IMR-90 (cell line): ENCODE measurements at regions not wholly inside any gene's neighbourhood (a gene's known extent, or its start where the extent isn't known, plus 50 kb on each side); places are given as distances from the start of the nearest gene placed in this dataset.

Experiments
- ATAC-seq: fragments of 200-7000 bp; cut with Tn5 transposase; 2 replicates; pipeline ENCODE4 v1.9.1; 2020; ENCODE audit warnings: low read depth, mild to moderate bottlenecking, moderate library complexity
- BruUV-seq: library from RNA; stranded (reverse); fragments of 400-500 nt; replicated peaks from 2 replicates; lab custom pipeline; 2021; lab: Mats Ljungman, UMichigan
- CTCF ChIA-PET: fragments of 300-600 bp; formaldehyde crosslinking; extraction: SDS; loops from one replicate; lab custom pipeline; 2021; ENCODE audit warnings: antibody characterized with exemption; lab: Yijun Ruan, JAX
- POLR2A ChIA-PET: fragments of 300-600 bp; sonication (Branson Sonifier 250); formaldehyde crosslinking; loops from one replicate; lab custom pipeline; 2022; ENCODE audit warnings: antibody characterized with exemption; ENCODE audit not compliant: unreplicated experiment; lab: Charles Lee
- DNase-seq: peaks from one replicate; pipeline ENCODE4 v3.0.0; 2013
- H2AFZ ChIP-seq: replicated peaks from 2 replicates; pipeline ENCODE3; 2013; ENCODE audit warnings: low read length, mild to moderate bottlenecking; ENCODE audit not compliant: poor library complexity
- H2AK5ac ChIP-seq: 2 replicates; pipeline ENCODE4 v1.6.1; 2013; ENCODE audit warnings: low read depth, low read length, inconsistent platforms
- H2AK9ac ChIP-seq: replicated peaks from 2 replicates; pipeline ENCODE3; 2013; ENCODE audit warnings: mild to moderate bottlenecking, low read depth, low read length, moderate library complexity; ENCODE audit not compliant: poor library complexity
- H2BK120ac ChIP-seq: 2 replicates; pipeline ENCODE4 v1.6.1; 2013; ENCODE audit warnings: low read depth, low read length, inconsistent platforms
- H2BK15ac ChIP-seq: 3 replicates; pipeline ENCODE4 v1.6.1; 2013; ENCODE audit warnings: low read depth, low read length, inconsistent platforms
- H2BK20ac ChIP-seq: 2 replicates; pipeline ENCODE4 v1.6.1; 2013; ENCODE audit warnings: low read depth, mild to moderate bottlenecking, inconsistent platforms, low read length, moderate library complexity
- H2BK5ac ChIP-seq: 2 replicates; pipeline ENCODE4 v1.6.1; 2013; ENCODE audit warnings: mild to moderate bottlenecking, low read depth, low read length, inconsistent platforms; ENCODE audit not compliant: poor library complexity, severe bottlenecking
- H3K14ac ChIP-seq: replicated peaks from 2 replicates; pipeline ENCODE4 v1.6.1; 2013; ENCODE audit warnings: low read depth, low read length, inconsistent platforms
- H3K18ac ChIP-seq: 2 replicates; pipeline ENCODE4 v1.6.1; 2013; ENCODE audit warnings: low read depth, low read length, control low read depth
- H3K23ac ChIP-seq: 2 replicates; pipeline ENCODE4 v1.6.1; 2013; ENCODE audit warnings: low read depth, low read length, inconsistent platforms
- H3K27ac ChIP-seq: 2 replicates; pipeline ENCODE4 v1.5.1; 2013; ENCODE audit warnings: mild to moderate bottlenecking, control low read depth, low read length; ENCODE audit not compliant: insufficient read depth
- H3K27me3 ChIP-seq: 2 replicates; pipeline ENCODE4 v1.6.1; 2013; ENCODE audit warnings: low read length; ENCODE audit not compliant: control insufficient read depth, insufficient read depth
- H3K36me3 ChIP-seq: 2 replicates; pipeline ENCODE4 v1.6.1; 2013; ENCODE audit warnings: low read length, mixed read lengths; ENCODE audit not compliant: control insufficient read depth, insufficient read depth
- H3K4ac ChIP-seq: 2 replicates; pipeline ENCODE4 v1.6.1; 2013; ENCODE audit warnings: low read depth, low read length, inconsistent platforms
- H3K4me1 ChIP-seq: 2 replicates; pipeline ENCODE4 v1.6.1; 2013; ENCODE audit warnings: low read length, mixed read lengths; ENCODE audit not compliant: control insufficient read depth, insufficient read depth
- H3K4me2 ChIP-seq: 2 replicates; pipeline ENCODE4 v1.6.1; 2013; ENCODE audit warnings: low read depth, mild to moderate bottlenecking, control low read depth, low read length, moderate library complexity
- H3K4me3 ChIP-seq: 2 replicates; pipeline ENCODE4 v1.5.1; 2013; ENCODE audit warnings: low read depth, mild to moderate bottlenecking, control low read depth, low read length, moderate library complexity; ENCODE audit not compliant: insufficient read depth
- H3K56ac ChIP-seq: 2 replicates; pipeline ENCODE4 v1.6.1; 2013; ENCODE audit warnings: low read length, inconsistent platforms; ENCODE audit not compliant: insufficient read depth; ENCODE audit errors: extremely low read depth
- H3K79me1 ChIP-seq, 2 experiments: 2 replicates each; pipeline ENCODE4 v1.6.1; 2013; ENCODE audit warnings: low read length in 2 of 2, inconsistent platforms in 1 of 2, low read depth in 1 of 2
- H3K9ac ChIP-seq: 2 replicates; pipeline ENCODE4 v1.6.1; 2013; ENCODE audit warnings: low read depth, low read length, control low read depth
- H3K9me1 ChIP-seq: 2 replicates; pipeline ENCODE4 v1.6.1; 2013; ENCODE audit warnings: low read length, inconsistent platforms; ENCODE audit not compliant: insufficient read depth
- H3K9me3 ChIP-seq: 2 replicates; pipeline ENCODE4 v1.6.1; 2013; ENCODE audit warnings: low read length; ENCODE audit not compliant: control insufficient read depth, insufficient read depth
- H4K20me1 ChIP-seq: 2 replicates; pipeline ENCODE4 v1.6.1; 2013; ENCODE audit warnings: low read length, inconsistent platforms; ENCODE audit not compliant: insufficient read depth
- H4K5ac ChIP-seq: 2 replicates; pipeline ENCODE4 v1.6.1; 2013; ENCODE audit warnings: mild to moderate bottlenecking, low read depth, low read length, control low read depth
- H4K8ac ChIP-seq, 2 experiments: 2 replicates each; pipeline ENCODE4 v1.6.1; 2013; ENCODE audit warnings: low read depth in 2 of 2, low read length in 2 of 2, control low read depth in 1 of 2, inconsistent platforms in 1 of 2
- H4K91ac ChIP-seq: 2 replicates; pipeline ENCODE4 v1.6.1; 2013; ENCODE audit warnings: low read depth, low read length, inconsistent platforms; ENCODE audit not compliant: insufficient read depth
- BHLHE40 ChIP-seq: fragments of 150-350 bp; IDR thresholded peaks from 2 replicates; pipeline ENCODE4 v1.6.1; 2016; ENCODE audit warnings: mild to moderate bottlenecking, low read depth, low read length
- CEBPB ChIP-seq: IDR thresholded peaks from 2 replicates; pipeline ENCODE4 v1.6.1; 2012; ENCODE audit warnings: low read depth, low read length, improper control_type of control experiment
- CHD1 ChIP-seq: IDR thresholded peaks from 2 replicates; pipeline ENCODE4 v1.6.1; 2012; ENCODE audit warnings: low read depth, low read length, improper control_type of control experiment
- ELK1 ChIP-seq: fragments of 150-350 bp; IDR thresholded peaks from 2 replicates; pipeline ENCODE4 v1.6.1; 2016; ENCODE audit warnings: low read depth, mild to moderate bottlenecking, low read length, moderate library complexity, borderline replicate concordance
- FOS ChIP-seq: fragments of 150-350 bp; IDR thresholded peaks from 2 replicates; pipeline ENCODE4 v1.6.1; 2016; ENCODE audit warnings: low read depth, low read length
- MXI1 ChIP-seq: IDR thresholded peaks from 2 replicates; pipeline ENCODE4 v1.6.1; 2012; ENCODE audit warnings: low read depth, mild to moderate bottlenecking, low read length, moderate library complexity, borderline replicate concordance
- NFE2L2 ChIP-seq: fragments of 150-350 bp; IDR thresholded peaks from 2 replicates; pipeline ENCODE4 v1.6.1; 2016; ENCODE audit warnings: low read depth, mild to moderate bottlenecking, low read length
- POLR2A ChIP-seq: IDR thresholded peaks from 2 replicates; pipeline ENCODE4 v1.6.1; 2012; ENCODE audit warnings: mild to moderate bottlenecking, low read depth, low read length
- RAD21 ChIP-seq: IDR thresholded peaks from 2 replicates; pipeline ENCODE4 v1.6.1; 2012; ENCODE audit warnings: low read length, improper control_type of control experiment
- RFX5 ChIP-seq: IDR thresholded peaks from 2 replicates; pipeline ENCODE4 v1.8.0; 2012; ENCODE audit warnings: low read depth, mild to moderate bottlenecking, low read length, moderate library complexity
- WGBS, 2 experiments: methylation state at CpG; one replicate each; pipeline versions ENCODE4 v1.1.5 to v1.1.7; 2013; ENCODE audit warnings: missing lambda C conversion rate in 2 of 2; ENCODE audit not compliant: insufficient read length in 1 of 2; ENCODE audit errors: extremely low coverage in 2 of 2; 5-methylcytosine and 5-hydroxymethylcytosine counted together
- dilution Hi-C: fragments of 300-500 bp; cut with HindIII; formaldehyde crosslinking; loops from one replicate; pipeline ENCODE4 v1.14.3; 2018; ENCODE audit warnings: low sequenced_read_pairs; ENCODE audit not compliant: unreplicated experiment
- in situ Hi-C: fragments of 300-500 bp; cut with MboI; formaldehyde crosslinking; loops from 3 replicates; pipeline ENCODE4 v1.14.3; 2019; ENCODE audit warnings: low sequenced_read_pairs, inconsistent platforms, mixed read lengths
- intact Hi-C: fragments of 100-400 bp; cut with micrococcal nuclease; formaldehyde crosslinking; loops from 2 replicates; pipeline ENCODE4 v1.10.0; 2022

GRCh38 chr4:160980091-160980490, 1183.7 kb downstream of the FSTL5 start:
- H3K4me3 ChIP-seq: no peak overlapping the region
- dilution Hi-C loops (no loop called here), in situ Hi-C loops (no loop called here), intact Hi-C loops (no loop called here)
- no peak overlapping the region for H3K4me2 ChIP-seq
- H2AK9ac ChIP-seq: no peak overlapping the region
- H3K14ac ChIP-seq: no peak overlapping the region
- no peak overlapping the region for H3K27ac ChIP-seq
- no peak for ATAC-seq
- no peaks in the 10 kb centered on the region for H3K36me3 ChIP-seq
- H2BK20ac ChIP-seq: no peak overlapping the region
- H3K4me1 ChIP-seq: no peaks in the 10 kb centered on the region
- CTCF ChIA-PET: no interaction called here
- no peak overlapping the region for H4K8ac ChIP-seq
- no peak overlapping the region for H2AK5ac ChIP-seq
- H2AFZ ChIP-seq: no peak overlapping the region
- H3K79me1 ChIP-seq: no peaks in the 10 kb centered on the region
- no peak overlapping the region for H2BK120ac ChIP-seq
- H4K5ac ChIP-seq: no peak overlapping the region
- no CpG with 5 or more reads among the region's 3 CpGs for WGBS, 2 experiments
- no peak overlapping the region for H3K4ac ChIP-seq
- H3K9ac ChIP-seq: no peak overlapping the region
- H3K18ac ChIP-seq: no peak overlapping the region
- peaks cover 13% of the 10 kb centered on the region for H3K9me3 ChIP-seq
- H3K9me1 ChIP-seq: no peaks in the 10 kb centered on the region
- no peak overlapping the region for H2BK5ac ChIP-seq
- H3K27me3 ChIP-seq: no peaks in the 10 kb centered on the region
- no peak for DNase-seq
- H3K23ac ChIP-seq: no peak overlapping the region
- no peak overlapping the region for H3K56ac ChIP-seq
- TF ChIP-seq BHLHE40 (no peak), CEBPB (no peak), RFX5 (no peak), RAD21 (no peak), POLR2A (no peak), NFE2L2 (no peak), MXI1 (no peak), FOS (no peak), ELK1 (no peak), CHD1 (no peak)
- no peak overlapping the region for H4K91ac ChIP-seq
- BruUV-seq: no TSS peak
- no peak overlapping the region for H2BK15ac ChIP-seq
- H4K20me1 ChIP-seq: no peaks in the 10 kb centered on the region
- POLR2A ChIA-PET: no interaction called here
